C4-2B (cell line): ENCODE measurements at regions not wholly inside any gene's neighbourhood (a gene's known extent, or its start where the extent isn't known, plus 50 kb on each side); places are given as distances from the start of the nearest gene placed in this dataset.

Experiments
- CTCF ChIP-seq: fragments of 450-650 bp; conservative IDR thresholded peaks from 2 replicates; pipeline ENCODE4 v1.5.1; 2017; ENCODE audit warnings: mild to moderate bottlenecking
- ZFX ChIP-seq: fragments of 450-650 bp; IDR thresholded peaks from 2 replicates; pipeline ENCODE4 v1.6.1; 2017

GRCh38 chr10:47173929-47174442 lies 126.0 kb upstream of the GDF10 start:
- no peak for TF ChIP-seq CTCF
- TF ChIP-seq ZFX: no peak
